SK-N-SH treated with all-trans-retinoic acid at 6 μM for 48 hours (cell line): ENCODE measurements at regions not wholly inside any gene's neighbourhood (a gene's known extent, or its start where the extent isn't known, plus 50 kb on each side); places are given as distances from the start of the nearest gene placed in this dataset.

ENCODE experiments used
- ESRRG ChIP-seq: fragments of 250-450 bp; sonication (Bioruptor Pico); IDR thresholded peaks from 2 replicates; pipeline ENCODE4 v1.6.1; 2021; ENCODE audit warnings: mild to moderate bottlenecking
- ZFP3 ChIP-seq: fragments of 250-450 bp; sonication (Bioruptor Pico); IDR thresholded peaks from 2 replicates; pipeline ENCODE4 v1.5.0; 2020; ENCODE audit warnings: mild to moderate bottlenecking, moderate library complexity
- ZNF565 ChIP-seq: fragments of 450-650 bp; formaldehyde crosslinking; conservative IDR thresholded peaks from 2 replicates; pipeline ENCODE4 v1.5.0; 2020; ENCODE audit warnings: low read depth, mild to moderate bottlenecking, moderate library complexity
- ZNF70 ChIP-seq: fragments of 450-650 bp; formaldehyde crosslinking; IDR thresholded peaks from 2 replicates; pipeline ENCODE4 v1.5.0; 2020; ENCODE audit warnings: mild to moderate bottlenecking, moderate library complexity
- ZNF8 ChIP-seq: fragments of 450-650 bp; formaldehyde crosslinking; IDR thresholded peaks from 2 replicates; pipeline ENCODE4 v1.5.0; 2020; ENCODE audit warnings: mild to moderate bottlenecking, moderate library complexity
- TF ChIP-seq, protein P1 (sequence below): fragments of 250-450 bp; sonication (Bioruptor Pico); IDR thresholded peaks from 2 replicates; pipeline ENCODE4 v1.5.0; 2020; ENCODE audit warnings: mild to moderate bottlenecking, moderate library complexity
- TF ChIP-seq, protein P2 (sequence below): fragments of 250-450 bp; sonication (Bioruptor Pico); IDR thresholded peaks from 2 replicates; pipeline ENCODE4 v1.8.0; 2020; ENCODE audit warnings: mild to moderate bottlenecking, moderate library complexity, borderline replicate concordance
- TF ChIP-seq, protein P3 (sequence below): fragments of 250-450 bp; sonication (Bioruptor Pico); IDR thresholded peaks from 2 replicates; pipeline ENCODE4 v1.5.1; 2020; ENCODE audit warnings: low read depth, mild to moderate bottlenecking, moderate library complexity

DNA sequence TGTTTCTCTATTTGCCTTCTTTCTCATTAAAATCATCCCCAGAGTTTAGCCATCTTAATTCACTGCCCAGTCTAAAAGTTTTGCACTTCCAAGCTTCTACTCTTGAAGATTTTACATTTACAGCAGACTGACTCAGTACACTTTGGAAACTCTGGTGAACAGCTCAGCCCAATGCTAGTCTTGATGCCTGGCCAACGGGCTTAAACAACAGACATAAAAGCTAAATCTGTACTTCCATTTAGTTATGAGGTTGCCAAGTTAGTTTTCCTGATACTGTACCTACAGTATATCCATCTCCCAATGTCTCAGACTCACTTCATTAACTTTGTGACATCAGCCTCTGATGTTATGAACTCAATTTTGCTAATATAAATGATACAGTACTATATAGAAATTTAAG, 891.8 kb upstream of the SOX9 start:
- no peak for TF ChIP-seq ZNF565 (CRISPR knock-in tag)
- no peak for TF ChIP-seq ZFP3 (CRISPR knock-in tag)
- TF ChIP-seq ZNF8 (CRISPR knock-in tag), result no peak
- TF ChIP-seq, protein P1, sequence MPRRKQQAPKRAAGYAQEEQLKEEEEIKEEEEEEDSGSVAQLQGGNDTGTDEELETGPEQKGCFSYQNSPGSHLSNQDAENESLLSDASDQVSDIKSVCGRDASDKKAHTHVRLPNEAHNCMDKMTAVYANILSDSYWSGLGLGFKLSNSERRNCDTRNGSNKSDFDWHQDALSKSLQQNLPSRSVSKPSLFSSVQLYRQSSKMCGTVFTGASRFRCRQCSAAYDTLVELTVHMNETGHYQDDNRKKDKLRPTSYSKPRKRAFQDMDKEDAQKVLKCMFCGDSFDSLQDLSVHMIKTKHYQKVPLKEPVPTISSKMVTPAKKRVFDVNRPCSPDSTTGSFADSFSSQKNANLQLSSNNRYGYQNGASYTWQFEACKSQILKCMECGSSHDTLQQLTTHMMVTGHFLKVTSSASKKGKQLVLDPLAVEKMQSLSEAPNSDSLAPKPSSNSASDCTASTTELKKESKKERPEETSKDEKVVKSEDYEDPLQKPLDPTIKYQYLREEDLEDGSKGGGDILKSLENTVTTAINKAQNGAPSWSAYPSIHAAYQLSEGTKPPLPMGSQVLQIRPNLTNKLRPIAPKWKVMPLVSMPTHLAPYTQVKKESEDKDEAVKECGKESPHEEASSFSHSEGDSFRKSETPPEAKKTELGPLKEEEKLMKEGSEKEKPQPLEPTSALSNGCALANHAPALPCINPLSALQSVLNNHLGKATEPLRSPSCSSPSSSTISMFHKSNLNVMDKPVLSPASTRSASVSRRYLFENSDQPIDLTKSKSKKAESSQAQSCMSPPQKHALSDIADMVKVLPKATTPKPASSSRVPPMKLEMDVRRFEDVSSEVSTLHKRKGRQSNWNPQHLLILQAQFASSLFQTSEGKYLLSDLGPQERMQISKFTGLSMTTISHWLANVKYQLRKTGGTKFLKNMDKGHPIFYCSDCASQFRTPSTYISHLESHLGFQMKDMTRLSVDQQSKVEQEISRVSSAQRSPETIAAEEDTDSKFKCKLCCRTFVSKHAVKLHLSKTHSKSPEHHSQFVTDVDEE (CRISPR knock-in tag), result no peak
- TF ChIP-seq, protein P2, sequence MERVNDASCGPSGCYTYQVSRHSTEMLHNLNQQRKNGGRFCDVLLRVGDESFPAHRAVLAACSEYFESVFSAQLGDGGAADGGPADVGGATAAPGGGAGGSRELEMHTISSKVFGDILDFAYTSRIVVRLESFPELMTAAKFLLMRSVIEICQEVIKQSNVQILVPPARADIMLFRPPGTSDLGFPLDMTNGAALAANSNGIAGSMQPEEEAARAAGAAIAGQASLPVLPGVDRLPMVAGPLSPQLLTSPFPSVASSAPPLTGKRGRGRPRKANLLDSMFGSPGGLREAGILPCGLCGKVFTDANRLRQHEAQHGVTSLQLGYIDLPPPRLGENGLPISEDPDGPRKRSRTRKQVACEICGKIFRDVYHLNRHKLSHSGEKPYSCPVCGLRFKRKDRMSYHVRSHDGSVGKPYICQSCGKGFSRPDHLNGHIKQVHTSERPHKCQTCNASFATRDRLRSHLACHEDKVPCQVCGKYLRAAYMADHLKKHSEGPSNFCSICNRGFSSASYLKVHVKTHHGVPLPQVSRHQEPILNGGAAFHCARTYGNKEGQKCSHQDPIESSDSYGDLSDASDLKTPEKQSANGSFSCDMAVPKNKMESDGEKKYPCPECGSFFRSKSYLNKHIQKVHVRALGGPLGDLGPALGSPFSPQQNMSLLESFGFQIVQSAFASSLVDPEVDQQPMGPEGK (CRISPR knock-in tag), result no peak
- TF ChIP-seq, protein P3, sequence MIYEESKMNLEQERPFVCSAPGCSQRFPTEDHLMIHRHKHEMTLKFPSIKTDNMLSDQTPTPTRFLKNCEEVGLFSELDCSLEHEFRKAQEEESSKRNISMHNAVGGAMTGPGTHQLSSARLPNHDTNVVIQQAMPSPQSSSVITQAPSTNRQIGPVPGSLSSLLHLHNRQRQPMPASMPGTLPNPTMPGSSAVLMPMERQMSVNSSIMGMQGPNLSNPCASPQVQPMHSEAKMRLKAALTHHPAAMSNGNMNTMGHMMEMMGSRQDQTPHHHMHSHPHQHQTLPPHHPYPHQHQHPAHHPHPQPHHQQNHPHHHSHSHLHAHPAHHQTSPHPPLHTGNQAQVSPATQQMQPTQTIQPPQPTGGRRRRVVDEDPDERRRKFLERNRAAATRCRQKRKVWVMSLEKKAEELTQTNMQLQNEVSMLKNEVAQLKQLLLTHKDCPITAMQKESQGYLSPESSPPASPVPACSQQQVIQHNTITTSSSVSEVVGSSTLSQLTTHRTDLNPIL (CRISPR knock-in tag), result no peak
- no peak for TF ChIP-seq ESRRG (CRISPR knock-in tag)
- TF ChIP-seq ZNF70 (CRISPR knock-in tag), result no peak
